Stomach (tissue), 8 donors: ENCODE measurements at regions not wholly inside any gene's neighbourhood (a gene's known extent, or its start where the extent isn't known, plus 50 kb on each side); places are given as distances from the start of the nearest gene placed in this dataset.

ENCODE experiments used
- DNase-seq, 2 donors: peaks; one replicate each; pipeline versions ENCODE4 v3.0.0 to v3.0.0-alpha.2; 2013 to 2019
- H3K27ac ChIP-seq, 5 donors: fragments of 200-600 bp in 4 of 5; sonication (generic) in 4 of 5; one replicate each; pipeline ENCODE4 v1.5.1; 2013 to 2019; ENCODE audit warnings: mild to moderate bottlenecking in 1 of 5, moderate library complexity in 1 of 5
- H3K27me3 ChIP-seq, 3 donors: fragments of 200-600 bp; sonication (generic); one replicate each; pipeline ENCODE4 v1.5.1; 2017 to 2019; ENCODE audit warnings: mixed run types in 1 of 3
- H3K36me3 ChIP-seq, 4 donors: fragments of 200-600 bp; sonication (generic); 1 replicate in 3 of 4; 2 replicates in 1 of 4; pipeline ENCODE4 v1.5.1; 2016 to 2019
- H3K4me1 ChIP-seq, 4 donors: fragments of 200-600 bp; sonication (generic); one replicate each; pipeline ENCODE4 v1.5.1; 2016 to 2019
- H3K4me3 ChIP-seq, 4 donors: fragments of 200-600 bp; sonication (generic) in 3 of 4; one replicate each; pipeline ENCODE4 v1.5.1; 2016 to 2019; ENCODE audit warnings: mild to moderate bottlenecking in 1 of 4
- H3K9me3 ChIP-seq, 4 donors: fragments of 200-600 bp; sonication (generic); one replicate each; pipeline ENCODE4 v1.5.1; 2016 to 2019
- CTCF ChIP-seq, 7 experiments: fragments of 450-650 bp in 4 of 7; fragments of 200-600 bp in 3 of 7; sonication (generic) in 3 of 7; IDR thresholded peaks; one replicate each; pipeline ENCODE4 v1.5.1; 2016 to 2019; ENCODE audit warnings: antibody characterized with exemption in 7 of 7, control low read depth in 2 of 7, mild to moderate bottlenecking in 1 of 7
- EP300 ChIP-seq: sonication (generic); formaldehyde crosslinking; IDR thresholded peaks from one replicate; pipeline ENCODE4 v1.6.1; 2017; ENCODE audit warnings: antibody characterized with exemption
- POLR2A ChIP-seq, 4 donors: fragments of 450-650 bp; IDR thresholded peaks; one replicate each; pipeline ENCODE4 v1.6.1; 2016; ENCODE audit warnings: antibody characterized with exemption in 4 of 4, control low read depth in 2 of 4, mild to moderate bottlenecking in 1 of 4, moderate library complexity in 1 of 4
- POLR2AphosphoS5 ChIP-seq, 3 donors: sonication (generic); formaldehyde crosslinking; IDR thresholded peaks; one replicate each; pipeline ENCODE4 v1.6.1; 2016; ENCODE audit warnings: antibody characterized with exemption in 3 of 3
- WGBS, 5 donors: extraction: QIAGEN DNeasy Blood & Tissue Kit in 3 of 5; methylation state at CpG; one replicate each; pipeline versions ENCODE4 v1.1.5 to v1.1.7; 2013 to 2018; 5-methylcytosine and 5-hydroxymethylcytosine counted together
- intact Hi-C: fragments of 100-400 bp; cut with DNase I; formaldehyde crosslinking; loops from one replicate; pipeline ENCODE4 v1.15.1; 2023; ENCODE audit warnings: low total_unique reads
- donor health status: healthy with polysubstance abuse.
- donor health status: Bipolar disorder and iron deficiency.
- donor health status: healthy.

GRCh38 chr15:95857124-95857757 is 473.3 kb upstream of the NR2F2 start:
- no peaks in the 10 kb centered on the region for H3K27me3 ChIP-seq
- DNase-seq, result no peak
- no peaks in the 10 kb centered on the region for H3K36me3 ChIP-seq
- no peaks in the 10 kb centered on the region for H3K9me3 ChIP-seq
- intact Hi-C loops, result no loop called here
- TF ChIP-seq POLR2AphosphoS5 (IDR thresholded peaks at IDR 0.05), result no peak
- no peak for TF ChIP-seq EP300
- TF ChIP-seq CTCF (IDR thresholded peaks at IDR 0.05), result no peak
- no peak for TF ChIP-seq POLR2A (IDR thresholded peaks at IDR 0.05)
- peak overlapping the region in 1 of 5 donors; percentile 5 for H3K27ac ChIP-seq
- H3K4me3 ChIP-seq, result no peak overlapping the region
- 60 to 72% (median 66%) methylated on average over 4 of the region's 4 CpGs for WGBS, 5 donors
- peaks cover 0 to 9% (median 0%) of the 10 kb centered on the region in 4 donors for H3K4me1 ChIP-seq

GRCh38 chr15:95857758-95858157 is 472.7 kb upstream of the NR2F2 start:
- H3K9me3 ChIP-seq, result no peaks in the 10 kb centered on the region
- no peak for TF ChIP-seq CTCF (IDR thresholded peaks at IDR 0.05)
- no peak for TF ChIP-seq POLR2A (IDR thresholded peaks at IDR 0.05)
- TF ChIP-seq EP300, result no peak
- no peak for TF ChIP-seq POLR2AphosphoS5 (IDR thresholded peaks at IDR 0.05)
- H3K36me3 ChIP-seq, result no peaks in the 10 kb centered on the region
- DNase-seq, result no peak
- intact Hi-C loops, result no loop called here
- no peak overlapping the region for H3K4me3 ChIP-seq
- no peaks in the 10 kb centered on the region for H3K27me3 ChIP-seq
- peak overlapping the region in 1 of 5 donors; percentile 5 for H3K27ac ChIP-seq
- H3K4me1 ChIP-seq, result peaks cover 0 to 9% (median 0%) of the 10 kb centered on the region in 4 donors

- 89 to 96% (median 94%) methylated on average over 1 of the region's 1 CpG for WGBS, 5 donors
Observed at GRCh38 chr15:95860406-95860805, 470.1 kb upstream of the NR2F2 start.

GRCh38 chr15:95864467-95864886 is 466.0 kb upstream of the NR2F2 start:
- no peak overlapping the region for H3K4me3 ChIP-seq
- TF ChIP-seq POLR2AphosphoS5 (IDR thresholded peaks at IDR 0.05), result no peak
- no peak for TF ChIP-seq CTCF (IDR thresholded peaks at IDR 0.05)
- TF ChIP-seq POLR2A (IDR thresholded peaks at IDR 0.05), result no peak
- TF ChIP-seq EP300, result no peak
- 72 to 79% (median 76%) methylated on average over 3 of the region's 3 CpGs for WGBS, 5 donors
- no peaks in the 10 kb centered on the region for H3K36me3 ChIP-seq
- peaks cover 0 to 9% (median 0%) of the 10 kb centered on the region in 4 donors for H3K4me1 ChIP-seq
- peak in 1 of 2 donors; percentile 38 for DNase-seq
- H3K27me3 ChIP-seq, result no peaks in the 10 kb centered on the region
- H3K27ac ChIP-seq, result no peak overlapping the region
- no peaks in the 10 kb centered on the region for H3K9me3 ChIP-seq
- intact Hi-C loops, result no loop called here

More at GRCh38 chr15:95860406-95860805, 470.1 kb upstream of the NR2F2 start:
- H3K9me3 ChIP-seq, result no peaks in the 10 kb centered on the region
- H3K27me3 ChIP-seq, result no peaks in the 10 kb centered on the region
- peaks cover 0 to 9% (median 0%) of the 10 kb centered on the region in 4 donors for H3K4me1 ChIP-seq
- TF ChIP-seq CTCF (IDR thresholded peaks at IDR 0.05), result no peak
- TF ChIP-seq EP300, result no peak
- TF ChIP-seq POLR2A (IDR thresholded peaks at IDR 0.05), result no peak
- no peak for TF ChIP-seq POLR2AphosphoS5 (IDR thresholded peaks at IDR 0.05)
- DNase-seq, result no peak
- H3K4me3 ChIP-seq, result no peak overlapping the region
- no peaks in the 10 kb centered on the region for H3K36me3 ChIP-seq
- intact Hi-C loops, result no loop called here
- no peak overlapping the region for H3K27ac ChIP-seq
